OCI-LY3 (cell line): ENCODE measurements at regions not wholly inside any gene's neighbourhood (a gene's known extent, or its start where the extent isn't known, plus 50 kb on each side); places are given as distances from the start of the nearest gene placed in this dataset.

ENCODE experiments used
- H2AFZ ChIP-seq: fragments of 200-600, 300-600 bp; shearing (Covaris generic); 2 replicates; pipeline ENCODE4 v1.6.0; 2014; ENCODE audit warnings: antibody characterized with exemption, low read depth, low read length
- H3K27ac ChIP-seq: fragments of 200-600, 300-600 bp; sonication (generic); 2 replicates; pipeline ENCODE4 v1.5.1; 2014; ENCODE audit warnings: mild to moderate bottlenecking, low read length, moderate library complexity, mixed read lengths
- H3K27me3 ChIP-seq: fragments of 200-600, 300-600 bp; sonication (generic); 2 replicates; pipeline ENCODE4 v1.6.1; 2014; ENCODE audit warnings: low read depth, low read length, mixed read lengths
- H3K36me3 ChIP-seq: fragments of 200-600, 300-600 bp; sonication (generic); replicated peaks from 2 replicates; pipeline ENCODE3; 2014; ENCODE audit warnings: low read depth, low read length, mixed read lengths
- H3K4me1 ChIP-seq: fragments of 300-600, 200-600 bp; sonication (generic); 2 replicates; pipeline ENCODE4 v1.6.1; 2014; ENCODE audit warnings: low read length, mixed read lengths
- H3K4me2 ChIP-seq: fragments of 200-600, 300-600 bp; sonication (generic); 2 replicates; pipeline ENCODE4 v1.6.1; 2014; ENCODE audit warnings: low read length, mixed read lengths
- H3K4me3 ChIP-seq: fragments of 300-600, 200-600 bp; sonication (generic); 2 replicates; pipeline ENCODE4 v1.5.1; 2014; ENCODE audit warnings: antibody characterized with exemption, mild to moderate bottlenecking, low read length, moderate library complexity
- H3K79me2 ChIP-seq: fragments of 300-600, 200-600 bp; shearing (Covaris generic); 2 replicates; pipeline ENCODE4 v1.6.1; 2014; ENCODE audit warnings: mild to moderate bottlenecking, low read length, mixed read lengths
- H3K9ac ChIP-seq: fragments of 300-600, 200-600 bp; shearing (Covaris generic); 2 replicates; pipeline ENCODE4 v1.6.0; 2014; ENCODE audit warnings: mild to moderate bottlenecking, low read length, moderate library complexity
- H3K9me3 ChIP-seq: fragments of 200-600, 300-600 bp; shearing (Covaris generic); 2 replicates; pipeline ENCODE4 v1.6.1; 2014; ENCODE audit warnings: low read length, mixed read lengths; ENCODE audit not compliant: insufficient read depth
- H4K20me1 ChIP-seq: fragments of 200-600, 300-600 bp; sonication (generic); 2 replicates; pipeline ENCODE4 v1.6.1; 2016; ENCODE audit warnings: low read length, mixed read lengths; ENCODE audit not compliant: insufficient read depth
- CTCF ChIP-seq: fragments of 200-600, 300-600 bp; sonication (generic); IDR thresholded peaks from 2 replicates; pipeline ENCODE4 v1.5.1; 2014; ENCODE audit warnings: antibody characterized with exemption, low read length, low read depth
- EZH2phosphoT487 ChIP-seq: fragments of 200-600 bp; shearing (Covaris generic); IDR thresholded peaks from 2 replicates; pipeline ENCODE4 v1.6.1; 2018; ENCODE audit warnings: antibody characterized with exemption, mixed run types, low read depth

GRCh38 chr5:124303366-124303765 is 443.1 kb downstream of the ZNF608 start:
- TF ChIP-seq CTCF (no peak), EZH2phosphoT487 (no peak)
- H3K9ac ChIP-seq: no peak overlapping the region
- no peak overlapping the region for H3K4me3 ChIP-seq
- no peaks in the 10 kb centered on the region for H3K36me3 ChIP-seq
- no peak overlapping the region for H3K27ac ChIP-seq
- no peaks in the 10 kb centered on the region for H4K20me1 ChIP-seq
- H2AFZ ChIP-seq: no peak overlapping the region
- no peaks in the 10 kb centered on the region for H3K9me3 ChIP-seq
- no peak overlapping the region for H3K4me2 ChIP-seq
- no peaks in the 10 kb centered on the region for H3K4me1 ChIP-seq
- no peaks in the 10 kb centered on the region for H3K79me2 ChIP-seq
- no peaks in the 10 kb centered on the region for H3K27me3 ChIP-seq

- Histone ChIP-seq H3K9ac (no peak overlapping the region), H2AFZ (no peak overlapping the region), H3K9me3 (no peaks in the 10 kb centered on the region), H3K4me2 (no peak overlapping the region), H3K36me3 (no peaks in the 10 kb centered on the region), H3K4me1 (no peaks in the 10 kb centered on the region), H3K27ac (no peak overlapping the region), H4K20me1 (no peaks in the 10 kb centered on the region), H3K4me3 (no peak overlapping the region), H3K79me2 (no peaks in the 10 kb centered on the region), H3K27me3 (no peaks in the 10 kb centered on the region)
- TF ChIP-seq CTCF (no peak), EZH2phosphoT487 (no peak)
These were observed 443.9 kb downstream of the ZNF608 start for GRCh38 chr5:124302533-124302932.

- Histone ChIP-seq H3K36me3 (no peaks in the 10 kb centered on the region), H3K9me3 (no peaks in the 10 kb centered on the region), H3K27ac (no peak overlapping the region), H3K4me3 (no peak overlapping the region), H4K20me1 (no peaks in the 10 kb centered on the region), H3K4me2 (no peak overlapping the region), H3K4me1 (no peaks in the 10 kb centered on the region), H3K79me2 (no peaks in the 10 kb centered on the region), H3K9ac (no peak overlapping the region), H2AFZ (no peak overlapping the region), H3K27me3 (no peaks in the 10 kb centered on the region)
- no peak for TF ChIP-seq CTCF
- no peak for TF ChIP-seq EZH2phosphoT487
These were observed 444.6 kb downstream of the ZNF608 start for GRCh38 chr5:124301850-124302249.

- no peak for TF ChIP-seq EZH2phosphoT487
- no peak for TF ChIP-seq CTCF
- Histone ChIP-seq H3K79me2 (no peaks in the 10 kb centered on the region), H3K9me3 (no peaks in the 10 kb centered on the region), H3K9ac (no peak overlapping the region), H3K4me3 (no peak overlapping the region), H3K27ac (no peak overlapping the region), H3K27me3 (no peaks in the 10 kb centered on the region), H3K4me2 (no peak overlapping the region), H4K20me1 (no peaks in the 10 kb centered on the region), H3K4me1 (no peaks in the 10 kb centered on the region), H3K36me3 (no peaks in the 10 kb centered on the region), H2AFZ (no peak overlapping the region)
These were observed 445.4 kb downstream of the ZNF608 start for GRCh38 chr5:124300815-124301621.
